ENCODE measurements at regions not wholly inside any gene's neighbourhood (a gene's known extent, or its start where the extent isn't known, plus 50 kb on each side); places are given as distances from the start of the nearest gene placed in this dataset.

GRCh38 chr5:101585366-101585765 is 682.3 kb upstream of the ST8SIA4 start:
- TF ChIP-seq CTCF (conservative IDR thresholded peaks at IDR 0.05; ENCODE audit: low read depth, low read length) (no peak), EZH2 (IDR thresholded peaks at IDR 0.05; ENCODE audit: borderline replicate concordance, low read depth, low read length, poor library complexity, severe bottlenecking) (no peak)

Measured in A673 (cell line).